ENCODE measurements at regions not wholly inside any gene's neighbourhood (a gene's known extent, or its start where the extent isn't known, plus 50 kb on each side); places are given as distances from the start of the nearest gene placed in this dataset.

DNA sequence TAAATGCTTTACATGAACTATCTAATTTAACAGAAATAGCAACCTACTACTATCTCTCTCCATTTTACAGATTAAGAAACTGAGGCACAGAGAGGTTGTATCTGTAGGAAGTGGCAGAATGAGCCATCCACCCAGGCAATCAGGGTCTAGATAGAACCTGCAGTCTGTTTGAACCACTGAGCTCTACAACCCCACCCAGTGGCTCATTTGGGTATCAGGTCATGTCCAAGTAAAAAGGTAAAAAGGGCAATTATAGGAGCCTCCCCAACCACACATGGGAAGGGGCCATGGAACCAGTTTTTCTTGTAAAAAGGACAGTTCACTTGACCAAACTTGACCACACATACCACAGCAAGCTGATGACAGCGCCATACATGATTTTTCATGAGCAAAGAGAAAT, 92.9 kb upstream of the SGCG start:
- TF ChIP-seq FOXM1 (IDR thresholded peaks at IDR 0.05; ENCODE audit: low read depth) (no peak), RAD21 (IDR thresholded peaks at IDR 0.05; ENCODE audit: low read length) (no peak; the same call in 1 of the 2 replicates), NRF1 (IDR thresholded peaks at IDR 0.05; ENCODE audit: low read depth, low read length) (no peak)
- TF ChIP-seq, protein P1, sequence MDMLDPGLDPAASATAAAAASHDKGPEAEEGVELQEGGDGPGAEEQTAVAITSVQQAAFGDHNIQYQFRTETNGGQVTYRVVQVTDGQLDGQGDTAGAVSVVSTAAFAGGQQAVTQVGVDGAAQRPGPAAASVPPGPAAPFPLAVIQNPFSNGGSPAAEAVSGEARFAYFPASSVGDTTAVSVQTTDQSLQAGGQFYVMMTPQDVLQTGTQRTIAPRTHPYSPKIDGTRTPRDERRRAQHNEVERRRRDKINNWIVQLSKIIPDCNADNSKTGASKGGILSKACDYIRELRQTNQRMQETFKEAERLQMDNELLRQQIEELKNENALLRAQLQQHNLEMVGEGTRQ (IDR thresholded peaks at IDR 0.05; ENCODE audit: borderline replicate concordance, low read depth, low read length): no peak
- TF ChIP-seq, protein P2, sequence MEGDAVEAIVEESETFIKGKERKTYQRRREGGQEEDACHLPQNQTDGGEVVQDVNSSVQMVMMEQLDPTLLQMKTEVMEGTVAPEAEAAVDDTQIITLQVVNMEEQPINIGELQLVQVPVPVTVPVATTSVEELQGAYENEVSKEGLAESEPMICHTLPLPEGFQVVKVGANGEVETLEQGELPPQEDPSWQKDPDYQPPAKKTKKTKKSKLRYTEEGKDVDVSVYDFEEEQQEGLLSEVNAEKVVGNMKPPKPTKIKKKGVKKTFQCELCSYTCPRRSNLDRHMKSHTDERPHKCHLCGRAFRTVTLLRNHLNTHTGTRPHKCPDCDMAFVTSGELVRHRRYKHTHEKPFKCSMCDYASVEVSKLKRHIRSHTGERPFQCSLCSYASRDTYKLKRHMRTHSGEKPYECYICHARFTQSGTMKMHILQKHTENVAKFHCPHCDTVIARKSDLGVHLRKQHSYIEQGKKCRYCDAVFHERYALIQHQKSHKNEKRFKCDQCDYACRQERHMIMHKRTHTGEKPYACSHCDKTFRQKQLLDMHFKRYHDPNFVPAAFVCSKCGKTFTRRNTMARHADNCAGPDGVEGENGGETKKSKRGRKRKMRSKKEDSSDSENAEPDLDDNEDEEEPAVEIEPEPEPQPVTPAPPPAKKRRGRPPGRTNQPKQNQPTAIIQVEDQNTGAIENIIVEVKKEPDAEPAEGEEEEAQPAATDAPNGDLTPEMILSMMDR (IDR thresholded peaks at IDR 0.05): peak; percentile 53

Data from SK-N-SH (cell line).